ENCODE measurements at regions not wholly inside any gene's neighbourhood (a gene's known extent, or its start where the extent isn't known, plus 50 kb on each side); places are given as distances from the start of the nearest gene placed in this dataset.

- TF ChIP-seq EP300 (IDR thresholded peaks at IDR 0.05) (no peak), POLR2A (IDR thresholded peaks at IDR 0.05) (no peak)
- TF ChIP-seq, protein P1, sequence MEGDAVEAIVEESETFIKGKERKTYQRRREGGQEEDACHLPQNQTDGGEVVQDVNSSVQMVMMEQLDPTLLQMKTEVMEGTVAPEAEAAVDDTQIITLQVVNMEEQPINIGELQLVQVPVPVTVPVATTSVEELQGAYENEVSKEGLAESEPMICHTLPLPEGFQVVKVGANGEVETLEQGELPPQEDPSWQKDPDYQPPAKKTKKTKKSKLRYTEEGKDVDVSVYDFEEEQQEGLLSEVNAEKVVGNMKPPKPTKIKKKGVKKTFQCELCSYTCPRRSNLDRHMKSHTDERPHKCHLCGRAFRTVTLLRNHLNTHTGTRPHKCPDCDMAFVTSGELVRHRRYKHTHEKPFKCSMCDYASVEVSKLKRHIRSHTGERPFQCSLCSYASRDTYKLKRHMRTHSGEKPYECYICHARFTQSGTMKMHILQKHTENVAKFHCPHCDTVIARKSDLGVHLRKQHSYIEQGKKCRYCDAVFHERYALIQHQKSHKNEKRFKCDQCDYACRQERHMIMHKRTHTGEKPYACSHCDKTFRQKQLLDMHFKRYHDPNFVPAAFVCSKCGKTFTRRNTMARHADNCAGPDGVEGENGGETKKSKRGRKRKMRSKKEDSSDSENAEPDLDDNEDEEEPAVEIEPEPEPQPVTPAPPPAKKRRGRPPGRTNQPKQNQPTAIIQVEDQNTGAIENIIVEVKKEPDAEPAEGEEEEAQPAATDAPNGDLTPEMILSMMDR (IDR thresholded peaks at IDR 0.05), result no peak
Measured at GRCh38 chr3:162996368-162996767, 1499.8 kb downstream of the OTOL1 start.

All from gastroesophageal sphincter (tissue), 3 donors.